HG03135 (cell line): ENCODE measurements at regions not wholly inside any gene's neighbourhood (a gene's known extent, or its start where the extent isn't known, plus 50 kb on each side); places are given as distances from the start of the nearest gene placed in this dataset.
A peak's percentile ranks its signal among the peaks of the same experiment; 100 is the strongest.

ENCODE experiments used
- ATAC-seq: cut with Tn5 transposase; IDR thresholded peaks from one replicate; pipeline ENCODE4 v1.9.1; 2021; ENCODE audit warnings: mild to moderate bottlenecking, moderate library complexity; ENCODE audit not compliant: unreplicated experiment

- no peak for ATAC-seq
These were observed 444.0 kb upstream of the AGTR1 start for GRCh38 chr3:148253713-148254112.

DNA sequence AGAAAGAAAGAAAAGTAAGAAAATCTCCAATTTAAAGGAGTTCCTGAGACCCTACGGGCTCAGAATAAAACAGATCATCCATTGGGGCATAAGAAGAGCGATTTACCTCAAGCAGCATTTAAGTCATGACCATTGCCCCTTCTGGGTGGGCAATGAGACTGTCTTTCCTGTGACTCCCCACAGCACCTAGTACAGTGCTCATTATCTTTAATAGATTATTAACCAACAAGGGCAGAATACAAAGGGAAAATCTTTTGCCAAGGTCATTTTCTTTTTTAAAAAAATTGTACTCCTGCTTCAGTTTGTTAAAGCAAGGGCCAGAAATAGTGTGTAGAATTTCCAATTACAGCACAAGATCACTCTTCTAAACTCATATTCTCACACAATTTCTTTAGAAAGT, 443.3 kb upstream of the AGTR1 start:
- no peak for ATAC-seq

- ATAC-seq: no peak
These were observed 441.4 kb upstream of the AGTR1 start for GRCh38 chr3:148255981-148256969.

DNA sequence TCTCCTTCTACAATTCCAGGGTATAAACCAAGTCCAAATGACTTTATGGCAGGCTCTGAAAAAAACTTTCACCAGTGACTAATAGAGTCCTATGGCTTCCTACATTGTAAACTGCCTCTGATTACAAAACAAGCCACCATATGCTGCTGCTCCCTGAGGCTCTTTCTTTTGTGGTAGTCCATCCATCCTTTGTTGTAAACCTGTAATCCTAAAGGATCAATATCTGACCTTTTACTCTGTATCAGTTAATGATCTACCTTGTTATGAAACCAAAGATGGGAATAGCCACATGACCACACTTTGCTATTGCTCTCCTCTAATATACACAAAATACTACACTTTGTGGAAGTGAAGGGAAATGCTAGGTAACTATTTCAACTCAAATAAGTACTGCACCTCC, 434.7 kb upstream of the AGTR1 start:
- ATAC-seq: no peak

- ATAC-seq: no peak
These were observed 431.9 kb upstream of the AGTR1 start for GRCh38 chr3:148265841-148266240.

DNA sequence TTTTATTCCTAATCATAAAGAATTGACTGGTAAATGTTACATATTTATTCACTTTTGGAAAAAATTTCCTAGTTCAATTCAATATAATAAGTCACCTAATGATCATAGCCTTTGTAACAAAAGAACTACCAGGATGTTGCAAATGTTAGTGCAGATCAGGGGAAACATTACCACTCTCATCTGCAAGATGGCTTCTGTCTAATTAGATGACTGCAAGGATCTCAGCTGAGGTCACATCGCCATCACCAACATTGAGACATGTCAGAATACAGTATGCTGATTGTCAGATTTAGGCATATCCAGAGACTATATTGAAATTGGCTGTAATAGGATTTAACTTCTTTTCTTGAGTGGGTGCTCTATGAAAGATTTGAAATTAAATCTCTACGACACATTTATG, 431.4 kb upstream of the AGTR1 start:
- ATAC-seq: no peak

- ATAC-seq: no peak
These were observed 427.9 kb upstream of the AGTR1 start for GRCh38 chr3:148269816-148270215.

DNA sequence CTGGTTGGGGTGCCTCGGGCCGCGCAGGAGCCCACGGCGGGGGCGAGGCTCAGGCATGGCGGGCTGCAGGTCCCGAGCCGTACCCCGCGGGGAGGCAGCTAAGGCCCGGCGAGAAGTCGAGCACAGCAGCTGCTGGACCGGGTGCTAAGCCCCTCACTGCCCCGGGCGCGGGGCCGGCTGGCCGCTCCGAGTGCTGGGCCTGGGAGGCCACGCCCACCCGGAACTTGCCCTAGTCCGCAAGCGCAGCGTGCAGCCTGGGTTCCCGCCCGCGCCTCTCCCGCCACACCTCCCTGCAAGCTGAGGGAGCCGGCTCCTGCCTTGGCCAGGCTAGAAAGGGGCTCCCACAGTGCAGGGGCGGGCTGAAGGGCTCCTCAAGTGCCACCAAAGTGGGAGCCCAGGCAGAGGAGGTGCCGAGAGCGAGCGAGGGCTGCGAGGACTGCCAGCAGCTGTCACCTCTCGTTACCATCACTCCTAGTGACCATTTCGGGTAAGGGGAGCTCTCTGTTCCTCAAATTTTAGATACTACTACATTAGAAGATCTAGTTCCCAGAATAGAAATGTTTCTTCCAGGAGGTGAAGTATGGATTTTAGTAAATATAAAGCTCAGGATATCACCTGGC, 417.0 kb upstream of the AGTR1 start:
- no peak for ATAC-seq

- no peak for ATAC-seq
These were observed 408.5 kb upstream of the AGTR1 start for GRCh38 chr3:148289159-148289558.

GRCh38 chr3:148297013-148297412, 400.7 kb upstream of the AGTR1 start:
- ATAC-seq: no peak

GRCh38 chr3:148307443-148307843, 390.3 kb upstream of the AGTR1 start:
- no peak for ATAC-seq

- ATAC-seq: peak; percentile 76
These were observed 388.2 kb upstream of the AGTR1 start for GRCh38 chr3:148309390-148310035.

- no peak for ATAC-seq
These were observed 381.9 kb upstream of the AGTR1 start for GRCh38 chr3:148315756-148316155.

DNA sequence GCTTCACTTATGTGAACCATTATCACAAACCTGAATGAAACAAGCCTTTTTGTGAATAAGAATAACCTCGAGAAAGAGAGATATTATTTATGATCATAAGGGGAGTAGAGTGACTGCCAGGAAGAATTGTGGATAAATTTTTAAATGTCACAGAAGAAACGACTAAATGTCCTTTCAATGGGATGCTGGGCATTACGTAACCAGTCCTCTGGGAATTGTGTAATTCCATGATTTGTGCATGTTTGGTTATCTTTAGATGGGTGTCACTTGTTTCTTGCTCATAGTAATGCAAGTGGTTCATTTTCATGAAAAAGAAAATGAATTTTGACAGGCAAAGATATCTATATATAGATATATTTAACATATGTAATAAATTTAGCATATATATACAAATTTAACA, 379.5 kb upstream of the AGTR1 start:
- ATAC-seq: no peak

- ATAC-seq: peak; percentile 95
These were observed 378.4 kb upstream of the AGTR1 start for GRCh38 chr3:148319161-148319915.

DNA sequence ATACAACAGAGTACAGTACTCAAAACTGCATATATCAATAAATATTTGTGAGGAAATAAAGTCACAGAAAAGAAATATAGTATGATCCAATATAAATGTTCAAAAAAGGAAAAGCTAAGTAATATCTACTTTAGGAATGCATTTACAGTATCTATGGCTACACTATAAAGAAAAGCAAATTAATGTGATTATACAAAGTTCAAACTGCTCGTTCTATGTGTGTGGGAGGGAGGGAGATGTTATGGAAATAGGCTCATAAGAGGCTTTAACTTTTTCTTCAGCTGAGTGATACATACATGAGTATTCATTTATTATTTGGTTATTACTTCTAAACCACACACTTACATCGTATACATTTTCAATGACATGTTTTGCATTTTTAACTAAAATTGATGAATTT, 377.7 kb upstream of the AGTR1 start:
- no peak for ATAC-seq

DNA sequence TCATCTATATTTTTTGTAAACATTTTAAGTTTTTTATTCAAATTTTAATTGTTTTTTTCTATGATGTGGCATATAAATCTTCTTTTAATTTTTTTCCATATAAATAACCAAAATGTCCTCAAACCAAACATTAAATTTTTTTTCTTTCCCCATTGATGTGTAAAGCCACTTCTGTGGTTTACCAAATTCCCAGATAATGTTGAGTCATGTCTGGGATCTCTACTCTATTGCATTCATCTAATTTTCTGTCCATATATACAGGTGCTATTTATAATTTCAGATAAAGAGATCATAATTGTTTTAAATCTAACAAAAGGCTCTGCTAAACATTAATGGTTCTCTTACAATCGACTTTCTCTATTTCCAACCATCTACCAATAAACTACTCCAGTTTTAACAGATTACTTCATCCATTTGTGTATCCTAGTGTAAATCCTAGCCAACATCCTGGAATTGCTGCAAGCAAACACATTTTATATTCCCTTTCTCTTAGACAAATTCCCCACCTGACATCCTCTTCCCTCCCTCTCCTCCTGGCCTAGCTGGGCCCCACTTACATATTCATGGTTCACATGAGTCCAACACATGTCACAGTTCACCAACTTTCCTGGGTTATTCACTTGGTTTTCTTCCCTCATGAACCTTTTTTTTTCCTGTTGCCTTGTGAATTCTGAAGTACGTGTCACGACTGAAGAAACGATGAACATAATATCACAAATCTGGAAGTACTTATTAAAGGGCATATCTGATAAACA, 368.0 kb upstream of the AGTR1 start:
- no peak for ATAC-seq

GRCh38 chr3:148330542-148330941, 367.2 kb upstream of the AGTR1 start:
- no peak for ATAC-seq

DNA sequence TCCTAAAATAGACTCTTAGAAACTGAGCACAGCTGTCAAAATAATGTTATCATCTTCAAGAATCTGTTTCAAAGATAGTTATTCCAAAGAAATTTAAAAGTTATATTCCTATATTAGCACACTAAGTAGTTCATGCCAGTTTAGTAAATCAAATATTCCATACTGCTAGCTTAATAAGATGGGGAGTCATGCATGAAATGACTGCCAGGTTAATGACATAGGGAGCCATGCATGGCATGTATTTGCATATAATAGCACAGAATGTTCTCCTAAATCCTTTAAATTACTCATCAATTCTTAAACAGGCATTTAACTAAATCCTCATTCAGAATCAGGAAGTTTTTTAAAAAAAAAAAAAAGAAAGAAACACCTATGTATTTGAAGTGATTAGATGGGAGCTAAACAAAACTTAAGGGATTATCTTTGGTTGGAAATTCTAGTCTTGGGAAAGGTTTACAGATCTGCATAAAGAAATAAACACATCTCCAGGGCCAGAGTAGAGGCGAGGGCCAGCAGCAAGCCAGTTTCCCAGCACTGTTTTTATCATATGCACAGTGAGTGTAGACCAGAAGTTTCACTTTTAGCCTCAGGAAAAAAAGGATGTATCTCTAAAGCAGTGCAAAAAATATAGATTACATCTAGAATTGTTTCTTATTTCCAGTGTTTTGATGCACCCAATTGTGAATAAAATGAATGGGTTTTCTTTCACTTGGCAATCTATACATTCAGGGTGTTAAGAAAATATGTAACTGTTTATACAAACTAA, 366.4 kb upstream of the AGTR1 start:
- ATAC-seq: no peak

GRCh38 chr3:148332509-148332908, 365.2 kb upstream of the AGTR1 start:
- no peak for ATAC-seq
